Bone marrow (tissue), 2 donors: ENCODE measurements at regions not wholly inside any gene's neighbourhood (a gene's known extent, or its start where the extent isn't known, plus 50 kb on each side); places are given as distances from the start of the nearest gene placed in this dataset.
"Not testable (repeated sequence)": the region's sequence is repeated elsewhere in the genome, so short reads cannot be mapped to it uniquely, and the experiment has no call there.

Experiments
- DNase-seq, 2 donors: peaks; one replicate each; lab custom pipeline; 2025; lab: John Stamatoyannopoulos, UW

GRCh38 chr10:80697926-80698325 lies 160.2 kb downstream of the SH2D4B start:
- no peak for DNase-seq

- DNase-seq = peak; percentile 29 to 36
Measured at GRCh38 chr10:80699602-80700039, 161.9 kb downstream of the SH2D4B start.

- no peak for DNase-seq
Measured at GRCh38 chr10:80700252-80700651, 162.6 kb downstream of the SH2D4B start.

GRCh38 chr10:80700760-80701444 lies 163.2 kb downstream of the SH2D4B start:
- DNase-seq = no peak

- no peak for DNase-seq
Measured at GRCh38 chr10:80701706-80702105, 164.0 kb downstream of the SH2D4B start.

GRCh38 chr10:80702143-80702542 lies 164.4 kb downstream of the SH2D4B start:
- no peak for DNase-seq

- DNase-seq = no peak
Measured at GRCh38 chr10:80705899-80706298, 168.2 kb downstream of the SH2D4B start.

GRCh38 chr10:80708185-80708584 lies 170.5 kb downstream of the SH2D4B start:
- no peak for DNase-seq

- no peak for DNase-seq
Measured at GRCh38 chr10:80708808-80709207, 171.1 kb downstream of the SH2D4B start.

GRCh38 chr10:80709866-80710265 lies 172.2 kb downstream of the SH2D4B start:
- no peak for DNase-seq

GRCh38 chr10:80713398-80713928 lies 175.8 kb downstream of the SH2D4B start:
- DNase-seq = no peak

- no peak for DNase-seq
Measured at GRCh38 chr10:80714566-80714965, 176.9 kb downstream of the SH2D4B start.

GRCh38 chr10:80718024-80718423 lies 180.3 kb downstream of the SH2D4B start:
- DNase-seq = no peak

GRCh38 chr10:80719935-80720334 lies 182.2 kb downstream of the SH2D4B start:
- DNase-seq = no peak

GRCh38 chr10:80720549-80720948 lies 182.8 kb downstream of the SH2D4B start:
- no peak for DNase-seq

- not testable (repeated sequence) for DNase-seq
Measured at GRCh38 chr10:80728354-80728753, 190.7 kb downstream of the SH2D4B start.

GRCh38 chr10:80729896-80730295 lies 192.2 kb downstream of the SH2D4B start:
- DNase-seq = no peak

GRCh38 chr10:80730522-80730921 lies 192.8 kb downstream of the SH2D4B start:
- no peak for DNase-seq

GRCh38 chr10:80734589-80734988 lies 196.9 kb downstream of the SH2D4B start:
- DNase-seq = no peak

GRCh38 chr10:80737209-80737608 lies 199.5 kb downstream of the SH2D4B start:
- no peak for DNase-seq

GRCh38 chr10:80739328-80739727 lies 201.6 kb downstream of the SH2D4B start:
- no peak for DNase-seq

GRCh38 chr10:80739963-80740715 lies 202.4 kb downstream of the SH2D4B start:
- DNase-seq = no peak

GRCh38 chr10:80741278-80741677 lies 203.6 kb downstream of the SH2D4B start:
- no peak for DNase-seq
